ENCODE measurements at regions not wholly inside any gene's neighbourhood (a gene's known extent, or its start where the extent isn't known, plus 50 kb on each side); places are given as distances from the start of the nearest gene placed in this dataset.

DNA sequence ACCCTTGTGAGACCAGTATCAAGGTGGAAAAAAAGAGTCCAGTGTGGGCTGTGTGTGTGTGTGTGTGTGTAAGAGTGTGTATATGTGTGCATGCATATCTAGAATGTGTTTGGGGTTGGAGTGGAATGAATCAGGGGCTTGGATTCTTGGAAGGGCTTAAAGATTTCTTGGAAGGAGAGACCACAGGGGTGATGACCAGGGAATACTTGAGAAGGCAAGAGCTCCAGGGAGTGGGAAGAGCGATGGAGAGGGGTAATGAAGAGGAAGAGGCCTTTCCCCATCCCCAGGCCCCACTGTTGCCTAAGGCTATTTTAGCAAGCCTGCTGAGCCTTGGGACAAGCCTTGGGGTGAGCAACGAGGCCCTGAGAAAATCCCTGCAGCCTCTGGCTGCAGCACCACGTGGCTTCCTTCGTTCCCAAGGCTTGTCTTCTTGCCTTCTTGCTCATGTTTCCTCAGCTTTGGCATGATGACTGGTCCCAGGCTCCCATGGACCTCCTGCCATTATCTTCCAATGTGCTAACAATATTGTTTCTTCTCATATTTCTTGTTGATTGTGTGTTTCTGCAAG, 663.4 kb downstream of the INHBA start:
- TF ChIP-seq CEBPB (IDR thresholded peaks at IDR 0.05): no peak
- TF ChIP-seq POLR2A (IDR thresholded peaks at IDR 0.05; ENCODE audit: low read length): no peak
- no peak for TF ChIP-seq EP300 (IDR thresholded peaks at IDR 0.05)
- TF ChIP-seq, protein P1, sequence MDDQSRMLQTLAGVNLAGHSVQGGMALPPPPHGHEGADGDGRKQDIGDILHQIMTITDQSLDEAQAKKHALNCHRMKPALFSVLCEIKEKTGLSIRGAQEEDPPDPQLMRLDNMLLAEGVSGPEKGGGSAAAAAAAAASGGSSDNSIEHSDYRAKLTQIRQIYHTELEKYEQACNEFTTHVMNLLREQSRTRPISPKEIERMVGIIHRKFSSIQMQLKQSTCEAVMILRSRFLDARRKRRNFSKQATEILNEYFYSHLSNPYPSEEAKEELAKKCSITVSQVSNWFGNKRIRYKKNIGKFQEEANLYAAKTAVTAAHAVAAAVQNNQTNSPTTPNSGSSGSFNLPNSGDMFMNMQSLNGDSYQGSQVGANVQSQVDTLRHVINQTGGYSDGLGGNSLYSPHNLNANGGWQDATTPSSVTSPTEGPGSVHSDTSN (IDR thresholded peaks at IDR 0.05): no peak
- TF ChIP-seq, protein P2, sequence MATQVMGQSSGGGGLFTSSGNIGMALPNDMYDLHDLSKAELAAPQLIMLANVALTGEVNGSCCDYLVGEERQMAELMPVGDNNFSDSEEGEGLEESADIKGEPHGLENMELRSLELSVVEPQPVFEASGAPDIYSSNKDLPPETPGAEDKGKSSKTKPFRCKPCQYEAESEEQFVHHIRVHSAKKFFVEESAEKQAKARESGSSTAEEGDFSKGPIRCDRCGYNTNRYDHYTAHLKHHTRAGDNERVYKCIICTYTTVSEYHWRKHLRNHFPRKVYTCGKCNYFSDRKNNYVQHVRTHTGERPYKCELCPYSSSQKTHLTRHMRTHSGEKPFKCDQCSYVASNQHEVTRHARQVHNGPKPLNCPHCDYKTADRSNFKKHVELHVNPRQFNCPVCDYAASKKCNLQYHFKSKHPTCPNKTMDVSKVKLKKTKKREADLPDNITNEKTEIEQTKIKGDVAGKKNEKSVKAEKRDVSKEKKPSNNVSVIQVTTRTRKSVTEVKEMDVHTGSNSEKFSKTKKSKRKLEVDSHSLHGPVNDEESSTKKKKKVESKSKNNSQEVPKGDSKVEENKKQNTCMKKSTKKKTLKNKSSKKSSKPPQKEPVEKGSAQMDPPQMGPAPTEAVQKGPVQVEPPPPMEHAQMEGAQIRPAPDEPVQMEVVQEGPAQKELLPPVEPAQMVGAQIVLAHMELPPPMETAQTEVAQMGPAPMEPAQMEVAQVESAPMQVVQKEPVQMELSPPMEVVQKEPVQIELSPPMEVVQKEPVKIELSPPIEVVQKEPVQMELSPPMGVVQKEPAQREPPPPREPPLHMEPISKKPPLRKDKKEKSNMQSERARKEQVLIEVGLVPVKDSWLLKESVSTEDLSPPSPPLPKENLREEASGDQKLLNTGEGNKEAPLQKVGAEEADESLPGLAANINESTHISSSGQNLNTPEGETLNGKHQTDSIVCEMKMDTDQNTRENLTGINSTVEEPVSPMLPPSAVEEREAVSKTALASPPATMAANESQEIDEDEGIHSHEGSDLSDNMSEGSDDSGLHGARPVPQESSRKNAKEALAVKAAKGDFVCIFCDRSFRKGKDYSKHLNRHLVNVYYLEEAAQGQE (IDR thresholded peaks at IDR 0.05): no peak

Data from A549 (cell line).